Stimulated activated CD4-positive, alpha-beta T cell treated with anti-CD3 and anti-CD28 coated beads, Interleukin-15, amount 100 ng/mL, for 48 hours (primary cell): ENCODE measurements at regions not wholly inside any gene's neighbourhood (a gene's known extent, or its start where the extent isn't known, plus 50 kb on each side); places are given as distances from the start of the nearest gene placed in this dataset.
"Not testable (repeated sequence)": the region's sequence is repeated elsewhere in the genome, so short reads cannot be mapped to it uniquely, and the experiment has no call there.

ENCODE experiments used
- DNase-seq, 2 donors: peaks; one replicate each; pipeline ENCODE4 v3.0.0-alpha.2; 2020; ENCODE audit warnings: low read depth in 2 of 2

- no peak for DNase-seq
Observed at GRCh38 chr2:18317017-18317416, 243.4 kb downstream of the RDH14 start.

- DNase-seq: no peak
Observed at GRCh38 chr2:18312818-18313217, 247.6 kb downstream of the RDH14 start.

GRCh38 chr2:18311420-18312195, 248.8 kb downstream of the RDH14 start:
- DNase-seq: no peak

- DNase-seq: no peak
Observed at GRCh38 chr2:18309627-18310026, 250.8 kb downstream of the RDH14 start.

- no peak for DNase-seq
Observed at GRCh38 chr2:18309188-18309587, 251.3 kb downstream of the RDH14 start.

- no peak for DNase-seq
Observed at GRCh38 chr2:18304849-18305248, 255.6 kb downstream of the RDH14 start.

GRCh38 chr2:18301421-18302139, 258.9 kb downstream of the RDH14 start:
- DNase-seq: no peak

- no peak for DNase-seq
Observed at GRCh38 chr2:18299423-18300212, 260.8 kb downstream of the RDH14 start.

GRCh38 chr2:18297534-18298058, 262.9 kb downstream of the RDH14 start:
- DNase-seq: no peak

GRCh38 chr2:18290386-18290785, 270.1 kb downstream of the RDH14 start:
- DNase-seq: no peak

- DNase-seq: no peak
Observed at GRCh38 chr2:18286897-18287296, 273.6 kb downstream of the RDH14 start.

- no peak for DNase-seq
Observed at GRCh38 chr2:18284331-18284730, 276.1 kb downstream of the RDH14 start.

- no peak for DNase-seq
Observed at GRCh38 chr2:18282026-18282425, 278.4 kb downstream of the RDH14 start.

- DNase-seq: no peak
Observed at GRCh38 chr2:18276583-18277075, 283.8 kb downstream of the RDH14 start.

- no peak for DNase-seq
Observed at GRCh38 chr2:18273205-18273604, 287.2 kb downstream of the RDH14 start.

GRCh38 chr2:18272148-18272494, 288.3 kb downstream of the RDH14 start:
- DNase-seq: no peak

- no peak for DNase-seq
Observed at GRCh38 chr2:18271370-18272147, 288.9 kb downstream of the RDH14 start.

- no peak for DNase-seq
Observed at GRCh38 chr2:18268400-18268799, 292.1 kb downstream of the RDH14 start.

- DNase-seq: no peak
Observed at GRCh38 chr2:18267501-18267900, 293.0 kb downstream of the RDH14 start.

GRCh38 chr2:18266699-18267098, 293.8 kb downstream of the RDH14 start:
- not testable (repeated sequence) for DNase-seq
